ENCODE measurements at regions not wholly inside any gene's neighbourhood (a gene's known extent, or its start where the extent isn't known, plus 50 kb on each side); places are given as distances from the start of the nearest gene placed in this dataset.

GRCh38 chr5:56310711-56311204 lies 77.6 kb upstream of the ANKRD55 start:
- H3K4me3 ChIP-seq (ENCODE audit: low read length): no peak overlapping the region
- TF ChIP-seq CTCF (conservative IDR thresholded peaks at IDR 0.05; ENCODE audit: low read length): no peak
- DNase-seq (ENCODE audit: low read depth): no peak

DNA sequence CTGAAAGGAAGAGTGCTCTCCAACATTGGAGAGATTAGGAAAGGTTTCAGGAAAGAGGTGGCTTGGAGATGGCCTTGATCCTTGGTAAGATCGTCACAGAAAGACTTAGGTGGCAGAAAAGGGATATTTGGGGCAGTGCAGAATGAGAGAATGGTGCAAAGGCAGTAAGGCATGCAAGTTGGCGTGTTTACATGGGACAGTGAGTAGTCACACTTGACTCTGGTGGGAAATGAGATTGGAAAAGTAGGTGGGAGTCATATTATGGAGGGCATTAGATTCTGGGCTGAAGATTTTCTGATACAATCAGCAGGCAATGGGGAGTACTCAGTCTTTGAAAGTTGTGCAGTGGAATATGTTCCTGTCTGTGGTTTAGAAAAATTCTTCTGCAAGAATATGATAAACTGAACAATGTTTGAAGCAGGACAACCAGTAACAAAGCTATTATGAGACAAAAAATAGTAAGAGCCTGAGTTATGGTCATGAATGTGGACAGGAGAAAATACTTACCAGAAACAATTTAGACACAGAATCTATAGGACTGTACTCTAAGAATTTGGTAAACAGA lies 76.2 kb upstream of the ANKRD55 start:
- no peak for TF ChIP-seq CTCF (conservative IDR thresholded peaks at IDR 0.05; ENCODE audit: low read length)
- no peak overlapping the region for H3K4me3 ChIP-seq (ENCODE audit: low read length)
- DNase-seq (ENCODE audit: low read depth): no peak

- H3K4me3 ChIP-seq (ENCODE audit: low read length): no peak overlapping the region
- no peak for DNase-seq (ENCODE audit: low read depth)
- no peak for TF ChIP-seq CTCF (conservative IDR thresholded peaks at IDR 0.05; ENCODE audit: low read length)
These were observed 74.7 kb upstream of the ANKRD55 start for GRCh38 chr5:56307714-56308333.

DNA sequence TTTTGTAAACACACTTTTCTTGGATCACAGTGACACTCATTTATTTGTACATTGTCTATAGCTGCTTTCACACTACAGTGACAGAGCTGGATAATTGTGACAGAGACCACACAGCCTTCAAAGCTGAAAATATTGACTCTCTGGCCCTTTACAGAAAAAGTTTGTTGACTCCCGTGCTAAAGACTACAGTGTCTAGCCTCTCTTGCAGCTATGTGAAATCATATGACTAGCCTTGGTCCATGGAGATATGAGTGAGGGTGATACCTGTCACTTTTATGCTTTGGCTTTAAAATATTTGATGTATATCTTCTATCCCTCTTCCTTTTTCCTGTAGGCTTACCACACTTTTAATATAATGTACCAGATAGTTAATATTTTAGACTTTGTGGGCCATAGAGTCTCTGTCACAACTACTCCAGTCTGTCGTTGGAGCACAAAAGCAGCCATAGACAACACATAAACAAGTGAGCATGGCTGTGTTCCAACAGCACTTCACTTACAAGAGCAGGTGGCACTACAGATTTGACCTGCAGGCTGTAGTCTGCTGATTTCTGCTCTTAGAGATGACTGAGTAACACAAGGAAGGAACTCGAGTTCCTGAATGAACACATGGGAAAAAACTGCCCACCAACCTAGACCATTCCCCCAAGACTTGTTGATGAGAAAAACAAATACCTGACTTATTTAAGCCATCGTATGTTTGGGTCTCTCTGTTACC lies 73.5 kb upstream of the ANKRD55 start:
- TF ChIP-seq CTCF (conservative IDR thresholded peaks at IDR 0.05; ENCODE audit: low read length): no peak
- DNase-seq (ENCODE audit: low read depth): no peak
- H3K4me3 ChIP-seq (ENCODE audit: low read length): no peak overlapping the region

DNA sequence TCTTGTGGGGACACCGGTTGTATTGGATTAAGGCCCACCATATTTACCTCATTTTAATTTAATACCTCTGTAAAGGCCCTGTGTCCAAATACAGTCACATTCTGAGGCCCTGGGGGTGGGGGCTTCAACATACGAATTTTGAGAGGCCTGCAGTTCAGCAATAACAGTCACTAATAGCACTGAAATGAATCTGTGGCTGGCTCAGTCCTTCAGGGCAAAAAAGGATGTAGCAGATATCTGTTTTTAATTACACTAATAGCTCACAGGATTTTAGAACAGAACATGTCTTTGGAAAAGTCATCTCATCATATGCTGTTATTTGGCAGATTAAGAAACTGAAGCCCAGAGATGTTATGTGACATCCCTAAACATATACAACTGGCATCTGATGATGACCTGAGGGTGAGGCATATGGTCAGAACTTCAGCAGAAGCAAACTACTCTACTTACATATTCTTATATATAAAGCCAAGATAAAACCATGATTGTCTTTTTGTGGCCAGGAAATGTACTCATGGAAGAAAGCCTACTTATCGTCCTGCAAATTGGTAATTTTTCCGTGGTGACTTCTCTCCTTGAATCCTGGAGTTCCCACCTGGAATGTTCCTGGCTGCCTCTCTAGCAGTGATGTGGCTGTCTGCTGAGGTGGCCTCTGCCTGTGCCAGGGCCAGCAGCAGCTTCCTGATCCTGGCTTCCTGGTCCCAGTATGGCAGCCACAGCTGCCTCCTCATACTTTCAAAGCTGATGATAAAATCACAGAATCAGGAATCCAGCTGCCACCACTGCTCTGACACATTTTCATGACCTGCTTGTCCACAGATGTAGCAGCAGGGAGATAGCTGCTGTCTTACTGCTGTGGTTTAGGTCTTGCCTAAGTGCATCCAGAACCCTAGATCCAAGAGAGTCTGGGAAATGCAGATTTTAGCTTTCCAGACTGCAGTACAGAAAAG lies 72.1 kb upstream of the ANKRD55 start:
- H3K4me3 ChIP-seq (ENCODE audit: low read length): no peak overlapping the region
- peak; percentile 62 for DNase-seq (ENCODE audit: low read depth)
- no peak for TF ChIP-seq CTCF (conservative IDR thresholded peaks at IDR 0.05; ENCODE audit: low read length)

GRCh38 chr5:56303511-56303910 lies 70.4 kb upstream of the ANKRD55 start:
- no peak for TF ChIP-seq CTCF (conservative IDR thresholded peaks at IDR 0.05; ENCODE audit: low read length)
- H3K4me3 ChIP-seq (ENCODE audit: low read length): no peak overlapping the region
- no peak for DNase-seq (ENCODE audit: low read depth)
